Fibroblast of peridontal ligament (primary cell): ENCODE measurements at regions not wholly inside any gene's neighbourhood (a gene's known extent, or its start where the extent isn't known, plus 50 kb on each side); places are given as distances from the start of the nearest gene placed in this dataset.

Source experiments
- DNase-seq: peaks from one replicate; pipeline ENCODE4 v3.0.0-alpha.2; 2010; ENCODE audit errors: extremely low read depth

DNA sequence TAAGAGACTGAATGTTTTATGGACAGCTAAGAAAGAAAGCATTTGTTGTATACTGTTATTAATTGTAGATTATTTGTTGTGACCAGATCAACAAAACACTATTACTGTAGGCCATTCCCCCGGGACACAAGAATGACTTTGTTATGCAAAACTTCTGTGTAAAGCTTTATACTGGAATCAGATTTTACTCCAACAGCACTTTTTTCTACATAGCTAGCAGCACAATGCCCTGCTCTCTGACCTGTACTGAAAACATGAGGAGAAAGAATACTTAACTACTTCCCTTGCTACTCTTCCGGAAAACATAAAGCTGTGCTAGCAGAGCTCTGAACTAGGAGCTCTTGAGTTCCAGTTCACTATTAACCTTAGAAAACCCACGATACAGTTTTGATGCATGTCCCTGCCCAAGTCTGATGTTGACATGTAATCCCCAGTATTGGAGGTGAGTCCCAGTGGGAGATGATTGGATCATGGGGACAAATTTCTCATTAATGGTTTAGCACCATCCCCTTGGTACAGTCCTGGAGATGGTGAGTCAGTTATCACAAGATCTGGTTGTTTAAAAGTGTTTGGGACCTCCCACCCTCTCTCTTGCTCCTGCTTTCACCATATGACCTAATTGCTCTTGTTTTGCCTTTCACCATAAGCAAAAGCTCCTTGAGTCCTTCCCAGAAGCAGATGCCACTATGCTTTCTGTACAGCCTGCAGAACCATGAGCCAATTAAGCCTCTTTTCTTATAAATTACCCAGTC is 601.1 kb upstream of the PIK3C3 start:
- DNase-seq, result no peak

DNA sequence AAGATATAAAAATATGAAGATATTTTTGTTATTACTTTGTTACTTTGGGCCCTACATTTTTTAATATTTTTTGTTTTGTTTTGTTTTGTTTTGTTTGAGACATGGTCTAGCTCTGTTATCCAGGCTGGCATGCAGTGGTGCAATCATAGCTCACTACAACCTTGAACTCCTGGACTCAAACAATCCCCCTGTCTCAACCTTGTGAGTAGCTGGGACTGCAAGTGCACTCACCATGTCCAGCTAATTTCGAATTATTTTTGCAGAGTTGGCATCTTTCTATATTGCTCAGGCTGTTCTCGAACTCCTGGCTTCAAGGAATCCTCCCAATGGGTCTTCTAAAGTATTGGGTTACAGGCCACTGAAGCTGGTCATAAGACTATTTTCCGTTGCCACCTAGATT is 603.6 kb upstream of the PIK3C3 start:
- no peak for DNase-seq

- DNase-seq, result peak; percentile 87
These were observed 608.0 kb upstream of the PIK3C3 start for GRCh38 chr18:41347057-41347456.

DNA sequence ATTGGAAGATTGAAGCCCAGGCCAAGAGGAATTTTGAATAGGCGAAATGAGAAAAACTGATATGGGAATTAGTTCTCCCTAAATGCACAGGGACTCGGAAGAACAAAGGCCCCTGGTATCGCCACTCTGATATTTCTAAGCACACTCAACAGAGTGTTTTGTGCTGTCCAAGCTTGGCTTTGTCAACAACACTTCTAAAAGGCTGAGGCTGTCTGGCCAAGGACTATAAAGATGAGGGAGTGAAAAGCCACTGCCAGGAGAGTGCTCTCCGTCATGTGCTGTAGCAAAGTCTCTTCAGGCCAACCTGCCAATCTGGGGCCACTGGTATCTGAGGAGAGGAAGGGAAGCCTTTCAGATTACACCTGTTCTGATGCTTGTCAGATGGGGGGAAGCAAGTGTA is 611.2 kb upstream of the PIK3C3 start:
- DNase-seq, result no peak

DNA sequence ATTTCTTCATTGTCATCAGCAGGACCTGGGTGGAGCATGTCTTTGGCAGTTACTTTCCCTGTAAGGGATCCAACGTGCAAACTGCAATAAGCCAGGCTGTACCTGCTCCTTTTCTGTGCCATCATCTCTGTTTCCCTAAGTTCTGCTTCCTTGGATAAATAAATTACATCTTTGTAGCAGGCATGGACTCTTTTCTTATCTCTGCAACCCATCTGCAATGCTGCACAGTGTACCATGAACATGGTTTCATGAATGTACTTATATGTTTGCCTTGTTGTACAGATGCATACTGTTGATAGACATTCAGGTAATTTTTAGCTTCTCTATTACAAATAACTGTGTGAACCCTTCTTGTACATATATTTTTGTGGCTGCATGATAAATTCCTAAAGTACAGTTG is 616.7 kb upstream of the PIK3C3 start:
- no peak for DNase-seq

GRCh38 chr18:41331661-41332060 is 623.4 kb upstream of the PIK3C3 start:
- DNase-seq, result no peak

DNA sequence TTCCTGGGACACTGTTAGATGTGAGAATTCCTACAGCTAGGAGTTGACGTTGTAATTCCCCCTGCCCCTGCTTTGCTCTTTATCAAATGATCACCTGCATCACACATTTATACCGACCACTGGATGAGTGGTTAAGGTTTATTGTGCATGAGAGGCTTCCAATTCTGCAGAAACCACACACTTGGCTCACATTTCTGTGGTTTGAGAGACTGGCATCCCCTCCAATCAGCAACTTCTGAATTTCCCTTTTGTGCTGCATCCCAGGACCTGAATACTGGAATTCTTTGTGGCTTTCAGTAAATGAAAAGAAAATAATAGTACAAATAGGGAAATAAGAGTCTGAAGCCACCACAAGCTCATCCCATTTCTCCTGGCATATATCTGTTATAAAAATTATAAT is 628.7 kb upstream of the PIK3C3 start:
- peak; percentile 76 for DNase-seq

GRCh38 chr18:41324934-41325333 is 630.1 kb upstream of the PIK3C3 start:
- peak; percentile 40 for DNase-seq

GRCh38 chr18:41324020-41324791 is 630.8 kb upstream of the PIK3C3 start:
- DNase-seq, result no peak

GRCh38 chr18:41323044-41323443 is 632.0 kb upstream of the PIK3C3 start:
- peak; percentile 29 for DNase-seq

DNA sequence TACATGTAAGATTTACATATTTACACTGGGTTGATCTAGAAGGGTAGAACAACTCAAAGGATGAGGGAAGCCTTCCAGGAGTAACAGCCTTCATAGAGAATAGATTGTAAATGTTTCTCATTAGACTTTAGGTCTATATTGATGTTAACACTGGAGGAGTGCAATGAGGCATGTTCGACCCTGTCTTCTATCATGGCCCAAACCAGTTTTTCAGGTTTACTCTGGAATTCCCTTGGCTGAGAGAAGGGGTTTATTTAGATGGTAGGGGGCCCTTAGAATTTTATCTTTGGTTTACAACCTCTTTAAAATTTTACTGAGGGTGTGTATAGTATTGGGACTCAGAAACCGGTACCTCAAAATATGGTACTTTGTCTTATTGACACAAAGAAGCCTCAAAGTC is 634.9 kb upstream of the PIK3C3 start:
- no peak for DNase-seq

GRCh38 chr18:41315134-41315533 is 639.9 kb upstream of the PIK3C3 start:
- no peak for DNase-seq

- no peak for DNase-seq
These were observed 643.2 kb upstream of the PIK3C3 start for GRCh38 chr18:41311571-41312547.

- no peak for DNase-seq
These were observed 657.3 kb upstream of the PIK3C3 start for GRCh38 chr18:41297740-41298139.

- no peak for DNase-seq
These were observed 685.7 kb upstream of the PIK3C3 start for GRCh38 chr18:41269294-41269693.

- no peak for DNase-seq
These were observed 686.8 kb upstream of the PIK3C3 start for GRCh38 chr18:41268271-41268670.

DNA sequence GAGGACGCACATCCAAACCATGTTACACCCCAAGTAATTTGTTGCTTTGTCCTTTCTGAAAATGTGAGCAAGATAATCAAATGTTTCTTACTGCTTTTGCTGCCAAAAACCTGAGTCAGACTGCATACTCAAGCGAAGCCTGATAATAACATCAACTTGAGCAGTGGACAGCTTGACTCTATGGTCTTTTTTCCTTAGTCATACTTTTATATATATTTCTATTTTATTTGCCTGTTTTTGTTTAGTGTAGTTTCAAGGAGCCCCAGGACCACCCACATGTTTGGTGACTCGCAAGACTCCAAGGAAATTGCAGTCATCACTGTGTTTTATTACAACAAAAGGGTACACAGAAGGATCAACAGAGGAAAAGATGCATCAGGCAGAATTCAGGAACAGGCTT is 688.4 kb upstream of the PIK3C3 start:
- DNase-seq, result peak; percentile 21

DNA sequence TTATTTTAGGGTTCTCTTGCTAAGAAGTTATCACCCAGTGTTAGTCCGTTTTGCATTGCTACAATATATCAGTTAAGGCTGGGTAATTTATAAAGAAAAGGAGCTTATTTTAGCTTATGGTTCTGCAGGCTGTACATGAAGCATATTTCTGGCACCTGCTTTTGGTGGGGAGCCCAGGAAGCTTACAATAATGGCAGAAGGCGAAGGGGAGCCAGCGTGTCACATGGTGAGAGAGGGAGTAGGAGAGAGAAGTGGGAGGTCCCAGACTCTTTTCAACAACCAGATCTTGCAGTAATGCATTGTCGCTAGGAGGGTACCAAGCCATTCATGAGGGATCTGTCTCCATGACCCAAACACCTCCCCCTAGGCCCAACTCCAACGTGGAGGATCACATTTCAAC is 688.8 kb upstream of the PIK3C3 start:
- DNase-seq, result no peak

- DNase-seq, result peak; percentile 25
These were observed 690.0 kb upstream of the PIK3C3 start for GRCh38 chr18:41265047-41265446.

DNA sequence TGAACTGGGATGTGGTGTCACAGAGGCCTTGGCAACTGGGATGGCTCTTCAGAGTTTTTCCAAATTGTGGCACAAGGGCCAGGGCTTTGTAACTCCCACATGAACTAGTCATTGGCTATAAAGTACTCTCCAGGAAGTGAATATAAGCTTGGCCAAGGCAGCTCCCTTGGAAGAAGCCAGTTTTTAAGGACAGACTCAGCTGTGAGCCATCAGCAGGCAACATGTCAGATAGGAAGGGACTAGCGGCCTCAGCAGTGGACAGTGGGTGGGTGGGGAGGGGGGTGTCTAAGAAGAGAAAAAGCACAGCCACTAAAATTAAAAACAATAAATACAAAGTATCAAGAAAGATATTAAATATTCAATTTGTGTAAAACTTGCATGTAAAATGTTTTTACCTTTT is 691.1 kb upstream of the PIK3C3 start:
- DNase-seq, result no peak

GRCh38 chr18:41262688-41263087 is 692.3 kb upstream of the PIK3C3 start:
- no peak for DNase-seq

DNA sequence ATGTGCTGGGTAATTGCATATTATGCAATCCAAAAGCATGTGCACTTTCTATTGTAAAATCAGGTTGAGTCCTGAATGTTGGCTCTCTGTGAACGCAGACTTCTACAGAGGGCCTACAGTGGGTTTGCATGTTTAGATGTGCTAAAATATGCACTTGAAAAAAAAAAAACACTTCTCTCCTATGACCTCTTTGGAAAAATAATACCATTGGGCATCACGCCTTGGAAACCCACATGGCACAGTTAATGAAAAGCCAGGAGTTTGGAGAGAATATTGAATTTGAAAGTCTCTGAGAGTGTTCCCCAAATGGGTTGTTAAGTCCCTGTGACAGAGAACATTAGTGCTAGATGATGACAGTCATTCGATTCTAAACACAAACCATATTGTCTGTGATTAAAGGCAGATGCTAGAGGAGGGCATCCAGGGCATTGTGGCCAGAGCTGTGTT is 710.4 kb upstream of the PIK3C3 start:
- no peak for DNase-seq
